Endothelial cell (in vitro differentiated cells): ENCODE measurements at regions not wholly inside any gene's neighbourhood (a gene's known extent, or its start where the extent isn't known, plus 50 kb on each side); places are given as distances from the start of the nearest gene placed in this dataset.

Experiments
- DNase-seq: peaks from one replicate; pipeline ENCODE4 v3.0.0; 2021; ENCODE audit warnings: low spot score
- H3K27ac Mint-ChIP-seq: one replicate; pipeline ENCODE4 v1.8.0; 2021; ENCODE audit warnings: mixed read lengths, inconsistent platforms; ENCODE audit not compliant: unreplicated experiment
- H3K27me3 Mint-ChIP-seq: one replicate; pipeline ENCODE4 v1.8.0; 2021; ENCODE audit warnings: mild to moderate bottlenecking, moderate library complexity, mixed read lengths, inconsistent platforms; ENCODE audit not compliant: unreplicated experiment
- H3K36me3 Mint-ChIP-seq: one replicate; pipeline ENCODE4 v1.8.0; 2021; ENCODE audit warnings: mild to moderate bottlenecking, low read depth, mixed read lengths, inconsistent platforms; ENCODE audit not compliant: unreplicated experiment
- H3K4me1 Mint-ChIP-seq: one replicate; pipeline ENCODE4 v1.8.0; 2021; ENCODE audit warnings: mild to moderate bottlenecking, mixed read lengths, inconsistent platforms; ENCODE audit not compliant: unreplicated experiment
- H3K4me3 Mint-ChIP-seq: one replicate; pipeline ENCODE4 v1.8.0; 2021; ENCODE audit warnings: mild to moderate bottlenecking, mixed read lengths, inconsistent platforms; ENCODE audit not compliant: unreplicated experiment
- H3K9me3 Mint-ChIP-seq: one replicate; pipeline ENCODE4 v1.8.0; 2021; ENCODE audit warnings: mixed read lengths, inconsistent platforms; ENCODE audit not compliant: unreplicated experiment
- CTCF ChIP-seq: fragments of 200-600 bp; sonication (generic); IDR thresholded peaks from one replicate; pipeline ENCODE4 v1.5.0; 2021; ENCODE audit warnings: antibody characterized with exemption; ENCODE audit not compliant: unreplicated experiment

GRCh38 chr9:25891527-25891926 is 213.3 kb upstream of the TUSC1 start:
- no peak for TF ChIP-seq CTCF
- Mint-ChIP-seq H3K36me3 (peaks cover 8% of the 10 kb centered on the region), H3K9me3 (no peaks in the 10 kb centered on the region), H3K4me3 (no peak overlapping the region), H3K27me3 (no peaks in the 10 kb centered on the region), H3K27ac (no peak overlapping the region), H3K4me1 (no peaks in the 10 kb centered on the region)
- no peak for DNase-seq

GRCh38 chr9:25889661-25890060 is 211.4 kb upstream of the TUSC1 start:
- Mint-ChIP-seq H3K4me1 (no peaks in the 10 kb centered on the region), H3K9me3 (no peaks in the 10 kb centered on the region), H3K4me3 (no peak overlapping the region), H3K27ac (no peak overlapping the region), H3K36me3 (peaks cover 2% of the 10 kb centered on the region), H3K27me3 (no peaks in the 10 kb centered on the region)
- no peak for TF ChIP-seq CTCF
- DNase-seq: no peak

- no peaks in the 10 kb centered on the region for H3K9me3 Mint-ChIP-seq
- no peaks in the 10 kb centered on the region for H3K36me3 Mint-ChIP-seq
- no peak for DNase-seq
Measured at GRCh38 chr9:25876248-25876647, 198.0 kb upstream of the TUSC1 start.

GRCh38 chr9:25864509-25864908 is 186.3 kb upstream of the TUSC1 start:
- no peak overlapping the region for H3K27ac Mint-ChIP-seq
- H3K4me1 Mint-ChIP-seq: peaks cover 2% of the 10 kb centered on the region
- TF ChIP-seq CTCF: no peak
- no peaks in the 10 kb centered on the region for H3K36me3 Mint-ChIP-seq
- H3K27me3 Mint-ChIP-seq: peaks cover 2% of the 10 kb centered on the region
- H3K9me3 Mint-ChIP-seq: no peaks in the 10 kb centered on the region
- no peak overlapping the region for H3K4me3 Mint-ChIP-seq
- DNase-seq: no peak

More at GRCh38 chr9:25876248-25876647, 198.0 kb upstream of the TUSC1 start:
- no peaks in the 10 kb centered on the region for H3K4me1 Mint-ChIP-seq
- no peak overlapping the region for H3K4me3 Mint-ChIP-seq
- no peak for TF ChIP-seq CTCF
- H3K27ac Mint-ChIP-seq: no peak overlapping the region
- H3K27me3 Mint-ChIP-seq: no peaks in the 10 kb centered on the region

GRCh38 chr9:25861421-25861820 is 183.2 kb upstream of the TUSC1 start:
- H3K4me1 Mint-ChIP-seq: peaks cover 2% of the 10 kb centered on the region
- H3K27me3 Mint-ChIP-seq: peaks cover 2% of the 10 kb centered on the region
- H3K4me3 Mint-ChIP-seq: no peak overlapping the region
- no peaks in the 10 kb centered on the region for H3K36me3 Mint-ChIP-seq
- no peak for DNase-seq
- no peak for TF ChIP-seq CTCF
- no peaks in the 10 kb centered on the region for H3K9me3 Mint-ChIP-seq
- H3K27ac Mint-ChIP-seq: no peak overlapping the region
